Panc1 (cell line): ENCODE measurements at regions not wholly inside any gene's neighbourhood (a gene's known extent, or its start where the extent isn't known, plus 50 kb on each side); places are given as distances from the start of the nearest gene placed in this dataset.

Source experiments
- ATAC-seq: fragments of 200-7000 bp; cut with Tn5 transposase; 2 replicates; pipeline ENCODE4 v1.9.1; 2020; ENCODE audit warnings: mild to moderate bottlenecking, moderate library complexity
- BruUV-seq: library from RNA; stranded (reverse); fragments of 400-500 nt; replicated peaks from 2 replicates; lab custom pipeline; 2021; lab: Mats Ljungman, UMichigan
- CTCF ChIA-PET: fragments of 300-600 bp; sonication (Branson Sonifier 250); formaldehyde crosslinking; loops from one replicate; lab custom pipeline; 2022; ENCODE audit warnings: antibody characterized with exemption; lab: Charles Lee
- POLR2A ChIA-PET: fragments of 300-600 bp; sonication (Branson Sonifier 250); formaldehyde crosslinking; loops from one replicate; lab custom pipeline; 2022; ENCODE audit warnings: antibody characterized with exemption; lab: Charles Lee
- DNase-seq: peaks from one replicate; pipeline ENCODE4 v3.0.0-alpha.2; 2010; ENCODE audit warnings: low read depth, low spot score
- H3K27ac ChIP-seq: 2 replicates; pipeline ENCODE4 v1.5.1; 2011; ENCODE audit warnings: mild to moderate bottlenecking, low read length, inconsistent platforms
- H3K27me3 ChIP-seq: fragments of 200-500 bp; sonication (Bioruptor generic); 2 replicates; pipeline ENCODE4 v1.6.0; 2014; ENCODE audit warnings: low read length, inconsistent platforms; ENCODE audit not compliant: control insufficient read depth, insufficient read depth
- H3K36me3 ChIP-seq: fragments of 200-500 bp; sonication (Bioruptor generic); 2 replicates; pipeline ENCODE4 v1.5.1; 2014; ENCODE audit warnings: inconsistent platforms, mild to moderate bottlenecking, low read length, moderate library complexity; ENCODE audit not compliant: control insufficient read depth, insufficient read depth
- H3K4me1 ChIP-seq: 2 replicates; pipeline ENCODE4 v1.5.1; 2011; ENCODE audit warnings: inconsistent platforms, mild to moderate bottlenecking, low read length, moderate library complexity; ENCODE audit not compliant: control insufficient read depth, insufficient read depth
- H3K4me3 ChIP-seq, 2 experiments: 2 replicates each; pipeline ENCODE4 v1.5.1; 2011 to 2012; ENCODE audit warnings: low read depth in 2 of 2, low read length in 2 of 2, mild to moderate bottlenecking in 2 of 2, inconsistent platforms in 1 of 2, moderate library complexity in 1 of 2
- H3K9me3 ChIP-seq: fragments of 200-500 bp; sonication (Bioruptor generic); 2 replicates; pipeline ENCODE4 v1.5.1; 2014; ENCODE audit warnings: low read depth, mild to moderate bottlenecking, inconsistent platforms, low read length, moderate library complexity; ENCODE audit not compliant: control insufficient read depth, insufficient read depth
- CTCF ChIP-seq: fragments of 450-650 bp; IDR thresholded peaks from 2 replicates; pipeline ENCODE4 v1.5.1; 2017; ENCODE audit warnings: mild to moderate bottlenecking
- POLR2AphosphoS5 ChIP-seq: IDR thresholded peaks from 2 replicates; pipeline ENCODE4 v1.6.1; 2012; ENCODE audit warnings: mild to moderate bottlenecking, low read depth, low read length, moderate library complexity
- REST ChIP-seq, 2 experiments: IDR thresholded peaks; 2 replicates each; pipeline ENCODE4 v1.6.1; 2011 to 2012; ENCODE audit warnings: low read depth in 2 of 2, control low read depth in 1 of 2, low read length in 1 of 2, mild to moderate bottlenecking in 1 of 2, moderate library complexity in 1 of 2; ENCODE audit not compliant: insufficient read depth in 1 of 2
- SIN3A ChIP-seq: IDR thresholded peaks from 2 replicates; pipeline ENCODE4 v1.6.1; 2012; ENCODE audit warnings: low read depth, mild to moderate bottlenecking, low read length, moderate library complexity, borderline replicate concordance; ENCODE audit not compliant: insufficient read depth
- TCF7L2 ChIP-seq: IDR thresholded peaks from 2 replicates; pipeline ENCODE4 v1.6.1; 2011; ENCODE audit warnings: mild to moderate bottlenecking, low read depth, low read length, inconsistent platforms
- in situ Hi-C: cut with HindIII; loops from 2 replicates; pipeline ENCODE4 v1.10.0; 2016; ENCODE audit warnings: low sequenced_read_pairs, low pct_unique_long_range_greater_than_20kb
- intact Hi-C: fragments of 100-400 bp; cut with micrococcal nuclease; formaldehyde crosslinking; loops from one replicate; pipeline ENCODE4 v1.10.0; 2022; ENCODE audit not compliant: unreplicated experiment

GRCh38 chr2:107775791-107776190, 50.9 kb upstream of the RGPD4 start:
- no peak for ATAC-seq
- no peak overlapping the region for H3K27ac ChIP-seq
- H3K4me3 ChIP-seq: no peak overlapping the region
- no peaks in the 10 kb centered on the region for H3K4me1 ChIP-seq
- ChIA-PET CTCF (no interaction called here), POLR2A (no interaction called here)
- H3K27me3 ChIP-seq: no peaks in the 10 kb centered on the region
- in situ Hi-C loops: no loop called here
- H3K9me3 ChIP-seq: no peaks in the 10 kb centered on the region
- no TSS peak for BruUV-seq
- intact Hi-C loops: no loop called here
- no peak for DNase-seq
- no peaks in the 10 kb centered on the region for H3K36me3 ChIP-seq
- TF ChIP-seq SIN3A (no peak), REST (IDR thresholded peaks at IDR 0.05; ENCODE audit: insufficient read depth in 1 of 2, low read depth in 2 of 2, low read length in 1 of 2) (no peak), TCF7L2 (no peak), POLR2AphosphoS5 (no peak), CTCF (no peak)

- POLR2A ChIA-PET: no interaction called here
Measured at GRCh38 chr2:107776362-107776761, 50.3 kb upstream of the RGPD4 start.

More at GRCh38 chr2:107776362-107776761, 50.3 kb upstream of the RGPD4 start:
- BruUV-seq: no TSS peak
- no peak for DNase-seq
- Histone ChIP-seq H3K27me3 (no peaks in the 10 kb centered on the region), H3K27ac (no peak overlapping the region), H3K4me3 (no peak overlapping the region), H3K4me1 (no peaks in the 10 kb centered on the region), H3K36me3 (no peaks in the 10 kb centered on the region), H3K9me3 (no peaks in the 10 kb centered on the region)
- intact Hi-C loops: no loop called here
- no peak for TF ChIP-seq CTCF
- TF ChIP-seq TCF7L2: no peak
- TF ChIP-seq SIN3A: no peak
- no peak for TF ChIP-seq REST (IDR thresholded peaks at IDR 0.05; ENCODE audit: insufficient read depth in 1 of 2, low read depth in 2 of 2, low read length in 1 of 2)
- no peak for TF ChIP-seq POLR2AphosphoS5
- CTCF ChIA-PET: no interaction called here
- ATAC-seq: no peak
- in situ Hi-C loops: no loop called here
